HG03066 (cell line): ENCODE measurements at regions not wholly inside any gene's neighbourhood (a gene's known extent, or its start where the extent isn't known, plus 50 kb on each side); places are given as distances from the start of the nearest gene placed in this dataset.

Source experiments
- ATAC-seq: cut with Tn5 transposase; IDR thresholded peaks from one replicate; pipeline ENCODE4 v1.9.1; 2021; ENCODE audit warnings: low read depth; ENCODE audit not compliant: unreplicated experiment

DNA sequence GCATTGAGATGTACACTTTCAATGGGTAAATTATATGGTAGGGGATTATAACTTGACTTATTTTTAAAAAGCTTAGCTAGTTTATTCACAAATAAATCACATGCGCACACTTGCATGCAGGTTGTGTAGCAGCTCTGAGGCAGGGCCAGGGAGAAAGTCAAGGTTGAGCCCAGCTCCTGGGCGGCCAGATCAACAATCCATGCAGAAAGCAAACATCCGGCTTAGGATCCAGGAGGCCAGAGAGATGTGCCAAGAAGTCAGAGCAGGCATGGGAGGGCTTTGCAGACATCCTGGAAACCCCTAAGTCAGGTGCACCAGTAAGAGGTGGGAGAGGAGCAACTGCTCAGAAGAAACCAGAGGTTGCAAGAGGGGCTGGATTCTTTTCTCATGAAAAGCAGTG, 186.5 kb downstream of the AXIN2 start:
- ATAC-seq = no peak

DNA sequence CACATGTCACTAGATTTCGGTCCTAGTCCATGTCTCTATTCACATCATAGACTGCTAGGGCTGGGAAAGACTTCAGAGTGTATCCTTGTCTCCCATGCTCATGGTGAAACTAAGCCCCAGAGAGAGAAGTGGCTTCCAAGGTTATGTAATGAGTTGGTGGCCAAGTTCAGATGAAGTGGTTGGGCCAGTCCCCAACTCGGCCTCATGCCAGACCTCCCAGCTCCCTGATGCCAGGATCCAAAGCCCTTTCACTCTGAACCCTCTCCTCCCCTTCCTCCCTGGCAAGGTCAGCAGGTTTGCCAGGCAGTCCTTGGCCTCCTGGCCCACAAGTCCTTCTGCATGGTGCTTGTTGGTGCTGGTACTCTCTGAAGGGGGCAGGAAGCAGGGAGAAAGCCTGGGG, 189.7 kb downstream of the AXIN2 start:
- ATAC-seq = no peak

DNA sequence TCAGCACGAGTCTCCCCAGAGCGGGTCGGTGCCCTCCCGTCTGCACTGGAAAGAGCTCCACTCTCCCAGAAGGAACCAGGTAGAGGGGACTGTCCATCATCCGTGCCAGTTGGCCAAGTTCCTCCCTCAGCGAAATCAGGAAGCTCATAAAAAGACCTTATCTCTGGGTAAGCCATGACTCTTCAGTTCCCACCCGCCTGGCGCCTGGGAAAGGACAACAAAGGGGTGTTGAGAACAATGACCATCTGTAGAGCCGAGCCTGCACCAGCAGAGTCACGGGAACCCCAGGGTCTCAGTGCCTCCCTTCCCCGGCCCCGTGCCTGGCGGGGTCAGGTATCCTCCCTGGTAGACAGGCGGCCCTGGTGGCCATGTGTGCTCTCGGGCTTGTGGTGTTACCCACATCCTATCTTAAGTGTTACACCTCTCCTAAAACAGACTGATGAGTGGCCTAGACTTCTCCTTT, 190.7 kb downstream of the AXIN2 start:
- no peak for ATAC-seq

DNA sequence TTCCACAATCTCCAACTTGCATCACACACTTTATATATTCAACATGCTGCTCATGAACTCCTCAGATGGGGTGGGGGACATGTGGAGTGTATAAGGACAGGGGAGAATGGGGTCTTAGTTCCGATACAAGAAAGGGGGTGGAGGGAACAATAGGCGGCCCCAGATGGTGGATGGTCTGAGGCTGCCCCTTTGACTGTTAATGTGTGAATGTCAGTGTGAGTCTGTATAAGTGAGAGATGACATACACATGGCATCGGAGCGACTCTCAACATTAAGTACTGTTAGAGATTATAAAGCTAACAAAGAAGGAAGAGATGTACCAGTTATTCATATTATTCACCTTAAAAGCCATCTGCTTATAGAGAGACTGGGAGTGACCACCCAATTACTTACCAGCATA, 193.1 kb downstream of the AXIN2 start:
- ATAC-seq = no peak

DNA sequence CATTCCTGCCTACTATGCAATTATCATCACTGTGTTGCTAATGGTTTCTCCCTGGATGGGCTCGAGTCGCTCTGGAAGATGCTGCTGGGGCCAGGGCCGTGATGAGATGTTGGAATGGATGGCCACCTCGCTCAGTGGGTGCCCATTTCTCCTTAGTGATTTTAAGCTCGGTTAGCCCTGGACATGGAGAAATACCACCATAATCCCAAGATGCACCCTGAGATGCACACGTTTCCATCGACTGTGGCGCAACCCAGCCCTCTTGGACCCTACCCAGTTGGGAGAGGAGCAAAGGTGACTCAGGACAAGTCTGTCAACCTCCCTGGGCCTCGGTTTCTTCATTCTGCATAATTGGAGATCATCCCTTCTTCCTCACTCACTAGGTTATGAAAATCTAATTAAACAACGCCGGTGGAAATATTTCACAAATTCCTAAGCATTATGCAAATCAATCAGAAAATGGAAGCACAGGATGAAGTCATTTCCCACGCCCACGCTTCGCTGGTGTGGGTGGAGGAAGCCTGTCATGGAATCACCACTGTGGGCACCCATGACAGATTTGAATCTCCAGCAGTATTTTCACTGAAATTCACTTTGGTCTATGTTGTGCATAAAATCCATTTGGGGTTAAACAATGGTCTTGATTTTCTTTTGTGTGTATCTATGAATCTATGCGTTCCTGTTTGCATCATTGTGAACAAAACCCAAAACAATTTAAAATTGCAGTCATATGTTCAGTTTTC, 195.2 kb downstream of the AXIN2 start:
- no peak for ATAC-seq

DNA sequence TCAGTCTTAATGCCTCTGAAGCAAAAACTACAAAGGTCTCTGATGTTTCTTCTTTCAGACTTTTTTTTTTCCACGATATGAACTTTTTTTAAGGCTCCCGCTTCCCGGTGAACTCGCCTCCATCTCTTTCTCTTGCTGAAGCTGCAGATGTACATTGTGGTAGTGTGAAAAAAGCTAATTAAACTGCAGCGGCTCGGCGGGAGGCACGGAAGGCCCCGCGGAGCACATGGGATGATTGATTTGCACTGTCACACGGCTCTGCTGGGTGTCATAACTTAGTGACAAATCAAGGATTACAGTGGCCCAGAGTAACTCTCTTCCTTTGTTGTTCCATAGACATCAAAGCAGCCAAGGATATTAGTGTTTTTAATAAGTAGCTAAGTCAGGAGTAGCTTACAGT, 196.3 kb downstream of the AXIN2 start:
- ATAC-seq = no peak

DNA sequence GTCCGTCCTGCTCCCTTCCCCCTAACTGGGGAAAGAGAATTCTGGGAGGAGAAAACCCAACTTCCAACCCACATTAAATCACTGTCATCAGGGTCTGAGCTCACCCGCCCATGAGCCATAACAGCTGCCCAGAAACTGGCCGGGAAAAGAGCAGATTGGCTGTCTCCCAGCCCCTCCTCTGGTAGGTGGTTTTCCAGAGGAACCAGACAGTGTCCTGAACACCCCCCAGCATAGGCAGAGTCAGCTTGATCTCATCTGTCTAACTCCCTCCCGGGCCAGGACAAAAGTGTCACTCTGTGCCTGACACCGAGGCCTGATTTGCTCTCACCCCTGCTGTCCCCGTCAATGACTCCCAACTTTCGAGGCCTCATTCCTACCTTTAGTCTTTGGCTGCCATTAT, 197.0 kb downstream of the AXIN2 start:
- ATAC-seq = no peak

DNA sequence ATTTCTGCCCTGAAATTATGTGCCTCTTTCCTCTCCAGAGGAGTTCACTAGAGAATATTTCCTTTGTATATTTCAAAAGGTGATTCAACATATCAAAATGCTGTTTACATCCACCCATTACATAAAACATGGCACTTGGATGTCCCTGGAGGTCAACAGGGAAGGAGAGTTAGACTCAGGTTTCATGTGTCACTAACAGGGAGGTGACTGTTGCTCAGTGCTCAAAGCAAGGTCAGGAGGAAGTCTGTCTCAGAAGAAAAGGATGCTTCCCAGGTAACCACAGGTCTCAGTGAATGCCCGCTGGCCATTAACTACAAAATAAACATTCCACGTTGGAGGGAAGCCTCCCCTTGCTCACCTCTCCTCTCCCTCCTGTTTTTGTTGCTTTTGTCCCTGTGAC, 198.6 kb downstream of the AXIN2 start:
- no peak for ATAC-seq

DNA sequence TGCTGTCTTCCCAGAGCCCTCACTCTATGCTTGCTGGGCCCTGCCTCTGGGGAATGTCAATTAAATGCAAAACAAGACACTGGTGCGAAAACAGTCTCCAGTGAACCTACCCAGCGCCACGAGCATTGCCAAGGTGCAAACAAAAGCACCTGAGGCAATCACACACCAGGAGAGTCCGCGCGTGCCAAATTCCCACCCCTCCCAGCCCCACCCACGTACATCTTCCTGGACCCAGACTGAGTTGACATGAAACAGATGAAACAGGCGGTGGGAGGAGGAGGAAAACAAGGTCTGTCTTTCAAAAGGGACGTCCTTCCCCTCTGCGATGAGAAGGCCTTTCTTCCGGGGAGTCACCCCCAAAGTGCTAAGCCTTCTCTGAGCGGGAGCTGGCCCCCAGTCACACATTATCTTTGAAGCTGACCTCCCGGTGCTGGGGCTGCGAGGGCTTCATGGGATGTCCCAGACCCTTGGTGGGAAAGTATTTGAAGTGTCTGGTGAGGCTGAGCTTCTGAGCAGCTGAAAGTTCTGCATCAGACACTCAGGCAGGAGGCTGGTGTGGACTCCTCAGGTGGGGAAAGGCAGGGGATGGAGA, 200.4 kb downstream of the AXIN2 start:
- no peak for ATAC-seq

DNA sequence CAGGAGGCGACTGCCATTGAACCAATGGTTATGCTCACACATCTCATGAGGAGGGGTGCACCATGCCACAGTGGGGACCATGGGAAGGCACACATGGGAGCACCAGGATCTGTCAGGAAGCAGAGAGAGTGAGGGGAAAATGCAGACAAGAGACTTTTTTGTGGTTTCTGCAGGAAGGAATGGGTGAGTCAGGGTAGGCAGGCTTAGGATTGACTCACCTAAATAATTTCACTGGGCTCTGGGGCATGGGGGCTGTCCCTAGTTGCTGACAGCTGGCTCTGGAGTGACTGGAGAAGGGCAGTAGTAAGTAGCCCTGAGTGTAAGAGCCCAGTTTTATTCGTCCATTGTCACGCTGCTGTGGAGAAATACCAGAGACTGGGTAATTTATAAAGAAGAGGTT, 202.4 kb downstream of the AXIN2 start:
- no peak for ATAC-seq

DNA sequence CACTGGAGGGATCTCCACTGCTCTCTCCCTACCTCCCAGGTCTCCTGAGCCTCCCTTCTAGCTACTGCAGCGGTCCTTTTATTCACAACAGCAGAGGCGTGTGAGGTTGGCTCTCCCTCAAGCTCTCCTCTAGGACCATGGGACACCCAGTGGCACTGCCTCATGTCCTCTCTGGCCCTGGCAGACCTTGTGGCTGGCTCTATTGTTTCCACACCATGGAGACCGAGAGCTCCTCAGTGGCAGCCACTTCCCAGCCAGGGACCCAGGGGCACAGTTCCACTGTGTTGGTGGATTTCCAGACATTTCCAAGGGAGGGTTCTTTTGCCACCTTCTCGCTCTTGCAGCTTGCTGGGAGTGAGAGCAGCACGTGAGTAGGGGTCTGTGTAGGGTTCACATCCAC, 204.9 kb downstream of the AXIN2 start:
- no peak for ATAC-seq

DNA sequence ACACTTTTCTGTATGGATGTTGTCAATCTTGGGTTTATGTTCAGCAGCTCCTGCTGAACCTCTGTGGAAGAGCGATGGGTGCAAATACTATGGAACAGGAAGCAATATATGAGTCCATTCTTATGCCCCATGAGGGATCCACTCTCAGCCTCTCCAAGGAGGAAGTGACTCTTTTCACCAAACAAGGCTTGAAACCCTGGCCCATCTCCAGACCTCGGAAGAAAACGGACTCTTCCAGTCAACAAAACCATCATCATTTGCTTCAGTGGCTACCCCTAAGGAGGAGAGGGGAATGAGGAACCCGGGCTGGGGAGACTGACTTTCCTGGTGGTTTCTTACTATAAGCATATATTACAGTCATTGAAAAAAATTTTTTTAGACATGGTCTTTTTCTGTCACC, 206.2 kb downstream of the AXIN2 start:
- no peak for ATAC-seq

DNA sequence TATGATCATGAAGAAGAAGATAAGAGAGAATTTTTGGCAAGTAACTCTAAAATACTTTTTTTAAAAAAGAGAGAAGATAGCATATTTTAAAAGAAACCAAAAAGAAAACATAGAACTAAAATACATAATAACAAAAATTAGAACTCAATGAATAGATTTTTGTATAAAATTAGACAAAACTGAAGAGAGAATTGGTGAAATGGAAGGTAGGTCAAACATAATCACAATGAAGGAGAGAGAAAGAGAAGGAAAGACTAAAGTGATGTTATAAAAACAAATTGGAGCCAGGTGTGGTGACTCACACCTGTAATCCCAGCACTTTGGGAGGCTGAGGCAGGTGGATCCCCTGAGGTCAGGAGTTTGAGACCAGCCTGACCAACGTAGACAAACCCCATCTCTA, 211.5 kb downstream of the AXIN2 start:
- ATAC-seq = no peak

DNA sequence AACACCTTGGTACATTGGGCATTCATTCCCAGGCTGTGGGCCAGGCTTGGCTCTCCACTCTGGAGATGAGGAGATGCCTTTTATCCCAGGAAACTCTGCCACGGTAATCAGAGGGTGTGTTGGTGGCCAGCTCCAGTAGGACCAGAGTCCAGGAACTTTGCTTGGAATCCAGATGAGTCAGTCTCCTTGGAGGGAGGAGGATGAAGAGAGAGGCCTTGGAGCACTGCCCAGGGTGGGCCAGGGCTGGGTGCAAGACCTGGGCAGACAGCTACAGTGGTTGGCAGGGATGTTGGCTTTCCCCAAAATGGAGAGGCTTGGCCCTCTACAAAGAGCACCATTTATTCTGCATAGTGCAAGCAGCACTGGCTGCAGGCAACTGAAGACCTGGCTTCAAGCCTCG, 209.0 kb downstream of the RGS9 start:
- ATAC-seq = no peak

DNA sequence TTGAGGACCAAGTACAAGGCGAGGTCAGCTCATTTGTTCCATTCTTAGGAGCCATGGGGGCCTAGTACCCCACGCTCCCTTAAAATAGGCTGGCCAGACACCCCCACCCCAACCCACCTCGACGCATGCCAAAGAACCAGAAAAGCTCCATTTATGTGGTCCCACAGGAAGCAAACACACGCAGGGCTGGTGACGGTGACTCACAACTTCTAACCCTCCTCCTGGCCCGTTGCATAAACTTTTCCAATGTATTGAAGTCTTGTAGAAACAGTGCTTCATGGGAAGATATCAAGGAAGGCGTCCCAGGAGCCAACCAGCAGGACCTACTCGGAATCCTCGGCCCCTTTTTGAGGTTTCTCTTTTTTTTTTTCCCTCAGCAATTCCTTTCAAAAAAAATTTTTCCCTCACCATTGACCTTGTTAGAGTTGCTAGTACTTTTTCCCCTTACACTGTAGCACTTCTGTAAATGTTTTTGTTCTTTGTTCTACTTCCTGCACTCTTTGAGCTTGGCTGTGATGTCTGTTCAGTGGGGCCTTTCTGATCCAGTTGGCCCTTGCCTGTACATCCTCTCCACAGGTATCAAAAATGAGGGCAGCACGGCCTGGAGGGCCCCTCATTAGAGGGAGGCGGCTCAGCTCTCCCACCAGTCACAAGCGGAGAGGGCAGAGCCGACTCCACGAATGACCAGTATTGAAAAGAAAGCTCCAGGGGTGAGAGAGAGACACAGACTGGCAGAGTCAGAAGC, 208.3 kb downstream of the RGS9 start:
- no peak for ATAC-seq

DNA sequence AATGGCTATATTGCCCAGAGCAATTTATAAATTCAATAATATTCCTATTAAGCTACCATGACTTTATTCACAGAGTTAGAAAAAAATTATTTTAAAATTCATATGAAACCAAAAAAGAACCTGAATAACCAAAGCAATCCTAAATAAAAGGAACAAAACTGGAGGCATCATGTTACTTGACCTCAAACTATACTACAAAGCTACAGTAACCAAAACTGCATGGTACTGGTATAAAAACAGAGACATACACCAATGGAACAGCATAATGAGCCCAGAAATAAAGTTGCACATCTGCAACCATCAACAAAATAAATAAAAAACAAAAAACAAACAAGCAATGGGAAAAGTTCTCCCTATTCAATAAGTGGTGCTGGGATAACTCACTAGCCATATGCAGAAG, 203.2 kb downstream of the RGS9 start:
- ATAC-seq = no peak

DNA sequence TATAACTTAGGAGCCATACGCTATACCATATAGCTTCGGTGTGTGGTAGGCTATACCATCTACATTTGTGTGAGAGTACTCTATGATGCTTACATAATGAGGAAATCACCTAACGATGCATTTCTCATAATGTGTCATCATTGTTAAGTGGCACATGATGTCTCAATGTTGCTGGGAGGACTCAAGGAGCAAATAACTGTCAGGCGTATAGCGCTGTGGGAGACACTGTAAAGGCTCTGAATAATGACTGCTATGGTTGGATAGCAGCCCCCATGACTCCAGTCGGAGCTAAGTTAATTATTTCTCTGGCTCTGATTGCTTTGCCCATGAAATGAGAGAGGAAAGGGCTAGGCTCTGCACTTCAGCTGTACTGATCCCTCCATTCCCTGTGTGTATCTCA, 197.2 kb downstream of the RGS9 start:
- no peak for ATAC-seq

DNA sequence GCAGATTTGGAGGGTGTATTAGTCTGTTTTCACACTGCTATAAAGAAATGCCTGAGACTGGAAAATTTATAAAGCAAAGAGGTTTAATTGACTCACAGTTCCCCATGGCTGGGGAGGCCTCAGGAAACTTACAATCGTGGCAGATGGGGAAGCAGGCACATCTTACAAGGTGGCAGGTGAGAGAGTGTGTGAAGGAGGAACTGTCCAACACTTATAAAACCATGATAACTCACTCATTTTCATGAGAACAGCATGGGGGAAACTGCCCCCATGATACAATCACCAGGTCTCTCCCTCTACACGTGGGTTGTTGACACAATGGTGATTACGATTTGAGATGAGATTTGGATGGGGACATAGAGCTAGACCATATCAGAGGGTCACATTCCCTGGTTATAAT, 195.6 kb downstream of the RGS9 start:
- ATAC-seq = no peak

DNA sequence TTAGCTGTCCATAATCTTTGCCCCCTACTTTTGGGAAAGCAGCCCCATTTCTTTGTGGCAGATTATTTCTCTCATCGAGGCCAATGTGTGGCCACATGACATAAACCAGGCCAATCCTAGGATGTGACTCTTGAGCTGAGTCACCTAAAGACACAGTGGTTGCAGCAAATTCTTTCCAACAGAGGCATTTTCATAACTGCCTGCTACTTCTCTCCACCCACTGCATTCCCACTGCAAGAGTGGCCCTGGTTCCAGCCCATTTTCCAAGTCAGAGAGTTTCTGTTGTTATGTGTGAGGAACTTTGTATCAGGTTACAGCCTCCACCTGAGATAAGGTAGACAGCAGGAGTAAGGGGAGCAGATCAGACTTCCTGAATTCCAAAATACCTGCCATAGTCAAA, 195.2 kb downstream of the RGS9 start:
- ATAC-seq = no peak

DNA sequence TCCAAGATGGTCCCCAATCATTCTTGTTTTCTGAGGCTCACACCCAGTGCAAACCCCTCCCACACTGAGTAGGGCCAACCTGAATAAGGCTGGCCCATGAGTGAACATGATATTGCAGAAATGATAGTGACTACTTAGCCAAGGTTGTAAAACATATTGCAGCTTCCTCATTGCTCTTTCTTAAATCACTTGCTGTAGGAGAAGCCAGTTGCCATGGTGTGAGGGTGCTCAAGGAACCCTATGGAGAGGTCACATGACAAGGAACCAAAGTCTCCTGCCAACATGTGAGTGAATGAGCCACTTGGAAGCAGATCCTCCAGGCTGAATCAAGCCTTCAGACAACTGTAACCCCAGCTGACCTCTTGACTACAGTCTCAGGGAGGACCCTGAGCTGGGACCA, 191.4 kb downstream of the RGS9 start:
- ATAC-seq = no peak

DNA sequence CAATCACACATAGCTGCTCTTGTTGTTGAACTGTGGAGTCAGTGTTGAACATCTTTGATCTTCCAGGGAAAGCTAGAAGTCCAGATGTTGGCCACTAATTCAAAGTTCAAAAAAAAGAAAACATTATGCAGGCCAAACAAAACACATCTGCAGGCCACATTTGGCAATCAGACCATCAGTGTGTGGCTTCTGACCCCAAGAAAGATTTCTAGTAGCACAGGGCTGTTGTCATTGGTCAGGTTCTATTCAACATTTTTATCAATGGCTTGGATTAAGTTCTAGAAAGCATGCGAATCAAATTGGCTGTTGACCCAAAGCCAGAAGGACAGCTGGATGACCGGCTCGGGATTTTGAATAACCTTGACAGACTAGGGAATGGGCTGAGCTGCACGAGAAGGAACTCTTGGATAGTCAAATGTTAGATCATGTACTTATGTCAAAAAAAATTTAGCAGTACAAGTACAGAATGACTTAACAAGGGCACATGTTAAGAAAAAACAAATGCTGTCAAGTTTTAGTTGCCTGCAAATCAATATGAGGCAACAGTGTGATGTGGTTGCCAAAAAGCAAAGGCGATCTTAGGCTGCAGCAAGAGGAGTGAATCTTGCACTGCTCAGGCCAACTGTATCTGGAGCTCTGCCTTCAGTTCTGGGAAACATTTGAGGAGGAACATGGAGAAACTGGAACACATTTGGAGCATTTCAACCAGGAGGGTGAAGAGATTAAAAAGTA, 187.6 kb downstream of the RGS9 start:
- no peak for ATAC-seq
